AG10803 (cell line): ENCODE measurements at regions not wholly inside any gene's neighbourhood (a gene's known extent, or its start where the extent isn't known, plus 50 kb on each side); places are given as distances from the start of the nearest gene placed in this dataset.

Source experiments
- DNase-seq: peaks from one replicate; pipeline ENCODE4 v3.0.0; 2010; ENCODE audit warnings: low read depth
- H3K4me3 ChIP-seq: 2 replicates; pipeline ENCODE4 v1.5.1; 2011; ENCODE audit warnings: mild to moderate bottlenecking, low read length, control low read depth
- CTCF ChIP-seq: conservative IDR thresholded peaks from 2 replicates; pipeline ENCODE4 v1.5.1; 2011; ENCODE audit warnings: mild to moderate bottlenecking, low read length, control low read depth, inconsistent platforms

- TF ChIP-seq CTCF, result no peak
- H3K4me3 ChIP-seq, result no peak overlapping the region
Measured at GRCh38 chr12:72790273-72790672, 518.1 kb downstream of the TRHDE start.

GRCh38 chr12:72792889-72793288, 520.7 kb downstream of the TRHDE start:
- H3K4me3 ChIP-seq, result no peak overlapping the region
- TF ChIP-seq CTCF, result no peak
- DNase-seq, result no peak

More at GRCh38 chr12:72790273-72790672, 518.1 kb downstream of the TRHDE start:
- no peak for DNase-seq

- TF ChIP-seq CTCF, result no peak
- DNase-seq, result no peak
- H3K4me3 ChIP-seq, result no peak overlapping the region
Measured at GRCh38 chr12:72793796-72794195, 521.6 kb downstream of the TRHDE start.

- no peak overlapping the region for H3K4me3 ChIP-seq
- no peak for DNase-seq
- TF ChIP-seq CTCF, result no peak
Measured at GRCh38 chr12:72815421-72815820, 543.3 kb downstream of the TRHDE start.

GRCh38 chr12:72828662-72829324, 556.6 kb downstream of the TRHDE start:
- TF ChIP-seq CTCF, result no peak
- no peak overlapping the region for H3K4me3 ChIP-seq

GRCh38 chr12:72829838-72830237, 557.7 kb downstream of the TRHDE start:
- H3K4me3 ChIP-seq, result no peak overlapping the region
- no peak for DNase-seq
- no peak for TF ChIP-seq CTCF

More at GRCh38 chr12:72828662-72829324, 556.6 kb downstream of the TRHDE start:
- DNase-seq, result no peak

GRCh38 chr12:72832024-72832423, 559.9 kb downstream of the TRHDE start:
- no peak overlapping the region for H3K4me3 ChIP-seq
- no peak for TF ChIP-seq CTCF
- DNase-seq, result no peak
